HG02938 (cell line): ENCODE measurements at regions not wholly inside any gene's neighbourhood (a gene's known extent, or its start where the extent isn't known, plus 50 kb on each side); places are given as distances from the start of the nearest gene placed in this dataset.

ENCODE experiments used
- ATAC-seq: cut with Tn5 transposase; IDR thresholded peaks from one replicate; pipeline ENCODE4 v1.9.1; 2021; ENCODE audit warnings: mild to moderate bottlenecking, moderate library complexity; ENCODE audit not compliant: unreplicated experiment

- no peak for ATAC-seq
Observed at GRCh38 chr20:42020316-42020715, 402.1 kb upstream of the CHD6 start.

- no peak for ATAC-seq
Observed at GRCh38 chr20:42018979-42019378, 400.8 kb upstream of the CHD6 start.

GRCh38 chr20:42010090-42010489 is 391.9 kb upstream of the CHD6 start:
- no peak for ATAC-seq

- ATAC-seq: no peak
Observed at GRCh38 chr20:42007251-42007650, 389.1 kb upstream of the CHD6 start.

- no peak for ATAC-seq
Observed at GRCh38 chr20:42005211-42005610, 387.0 kb upstream of the CHD6 start.

GRCh38 chr20:42003380-42003779 is 385.2 kb upstream of the CHD6 start:
- no peak for ATAC-seq

- ATAC-seq: no peak
Observed at GRCh38 chr20:41998539-41999341, 380.6 kb upstream of the CHD6 start.

GRCh38 chr20:41996951-41997350 is 378.8 kb upstream of the CHD6 start:
- ATAC-seq: no peak

GRCh38 chr20:41992481-41992880 is 374.3 kb upstream of the CHD6 start:
- ATAC-seq: no peak

- ATAC-seq: no peak
Observed at GRCh38 chr20:41991412-41991811, 373.2 kb upstream of the CHD6 start.

GRCh38 chr20:41989935-41990635 is 371.9 kb upstream of the CHD6 start:
- ATAC-seq: no peak

- no peak for ATAC-seq
Observed at GRCh38 chr20:41989039-41989679, 371.0 kb upstream of the CHD6 start.

GRCh38 chr20:41984031-41984430 is 365.9 kb upstream of the CHD6 start:
- ATAC-seq: peak; percentile 61

GRCh38 chr20:41983159-41983558 is 365.0 kb upstream of the CHD6 start:
- ATAC-seq: no peak

GRCh38 chr20:41981746-41982145 is 363.6 kb upstream of the CHD6 start:
- ATAC-seq: no peak

- no peak for ATAC-seq
Observed at GRCh38 chr20:41978875-41979274, 360.7 kb upstream of the CHD6 start.

GRCh38 chr20:41978246-41978790 is 360.1 kb upstream of the CHD6 start:
- ATAC-seq: no peak

GRCh38 chr20:41969656-41970055 is 351.5 kb upstream of the CHD6 start:
- ATAC-seq: no peak

- ATAC-seq: no peak
Observed at GRCh38 chr20:41960166-41960565, 342.0 kb upstream of the CHD6 start.

GRCh38 chr20:41958391-41958790 is 340.2 kb upstream of the CHD6 start:
- ATAC-seq: no peak

GRCh38 chr20:41956338-41957074 is 338.3 kb upstream of the CHD6 start:
- no peak for ATAC-seq
